HG02938 (cell line): ENCODE measurements at regions not wholly inside any gene's neighbourhood (a gene's known extent, or its start where the extent isn't known, plus 50 kb on each side); places are given as distances from the start of the nearest gene placed in this dataset.

Experiments used
- ATAC-seq: cut with Tn5 transposase; IDR thresholded peaks from one replicate; pipeline ENCODE4 v1.9.1; 2021; ENCODE audit warnings: mild to moderate bottlenecking, moderate library complexity; ENCODE audit not compliant: unreplicated experiment

- no peak for ATAC-seq
These were observed 258.7 kb downstream of the FLRT2 start for GRCh38 chr14:85788470-85789233.

DNA sequence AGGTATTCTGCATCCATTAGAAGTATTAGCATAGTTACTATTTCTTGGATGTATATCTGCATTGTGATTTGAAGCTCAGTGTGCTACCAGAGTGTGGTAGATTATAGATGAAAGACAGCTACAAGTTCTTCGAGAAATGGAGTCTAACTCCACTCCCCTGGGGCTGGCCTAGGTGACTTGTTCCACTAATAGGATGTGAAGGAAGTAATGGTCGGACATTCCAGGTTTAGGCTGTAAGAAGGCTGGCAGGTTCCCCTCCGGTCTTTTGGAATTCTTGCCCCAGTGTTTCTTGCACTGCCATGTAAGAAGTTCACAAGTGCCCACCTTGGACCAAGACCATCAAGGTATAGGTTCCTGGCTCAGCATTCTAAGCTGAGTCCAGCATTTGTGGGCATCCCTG is 236.4 kb downstream of the FLRT2 start:
- ATAC-seq = no peak

GRCh38 chr14:85764822-85765221 is 234.9 kb downstream of the FLRT2 start:
- no peak for ATAC-seq

DNA sequence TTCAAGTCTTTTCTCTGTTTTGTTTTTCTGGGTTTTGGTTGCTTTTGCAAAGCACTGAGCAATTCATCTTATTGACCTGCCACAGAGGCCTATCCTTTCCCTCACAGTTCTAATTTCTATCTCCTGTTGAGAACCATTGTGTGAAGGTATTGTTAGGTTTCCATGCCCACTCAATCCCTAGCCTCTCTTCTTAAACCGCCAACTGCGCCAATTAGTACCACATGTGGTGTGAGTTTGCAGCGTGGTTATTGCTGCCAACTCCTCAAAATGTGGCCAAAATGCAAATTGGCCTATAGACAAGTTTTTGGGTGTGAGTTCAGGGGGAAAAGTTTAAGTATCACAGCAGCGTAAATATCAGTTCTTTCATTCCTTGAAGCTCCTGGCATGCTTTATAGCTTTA is 232.6 kb downstream of the FLRT2 start:
- no peak for ATAC-seq

DNA sequence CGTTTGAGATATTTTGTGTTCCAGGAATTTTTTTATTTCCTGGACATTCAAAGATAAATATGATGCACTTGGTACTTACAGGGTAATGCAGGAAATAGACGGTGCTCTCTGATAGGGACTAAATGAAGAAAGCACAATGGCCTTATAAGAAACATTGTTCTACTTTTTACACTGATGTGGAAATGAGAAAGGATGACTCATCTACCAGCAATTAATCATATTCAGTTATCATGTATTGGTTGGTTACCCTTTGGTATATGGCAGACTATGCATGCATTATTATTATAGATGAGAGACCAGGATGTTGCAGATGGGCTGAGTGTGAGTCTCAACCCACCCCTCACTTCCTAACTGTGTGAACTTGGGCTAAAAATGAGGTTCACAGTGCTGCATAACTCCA is 222.2 kb downstream of the FLRT2 start:
- ATAC-seq = no peak

DNA sequence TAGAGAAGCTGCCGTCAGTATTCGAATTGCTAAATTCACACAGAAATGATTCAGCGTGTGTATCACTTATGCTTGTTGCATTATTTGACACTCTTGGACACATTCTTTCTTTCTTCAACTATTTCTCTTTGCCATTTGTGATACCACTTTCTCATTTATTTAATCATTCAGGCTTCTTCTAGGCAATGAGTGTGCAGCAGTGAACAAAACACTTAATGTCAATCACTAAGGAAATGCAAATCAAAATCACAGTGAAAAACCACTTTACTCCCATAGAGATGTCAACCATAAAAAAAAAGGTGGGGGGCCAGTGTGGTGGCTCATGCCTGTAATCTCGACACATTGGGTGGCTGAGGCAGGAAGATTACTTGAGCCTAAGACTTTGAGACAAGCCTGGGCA is 214.6 kb downstream of the FLRT2 start:
- ATAC-seq = no peak

DNA sequence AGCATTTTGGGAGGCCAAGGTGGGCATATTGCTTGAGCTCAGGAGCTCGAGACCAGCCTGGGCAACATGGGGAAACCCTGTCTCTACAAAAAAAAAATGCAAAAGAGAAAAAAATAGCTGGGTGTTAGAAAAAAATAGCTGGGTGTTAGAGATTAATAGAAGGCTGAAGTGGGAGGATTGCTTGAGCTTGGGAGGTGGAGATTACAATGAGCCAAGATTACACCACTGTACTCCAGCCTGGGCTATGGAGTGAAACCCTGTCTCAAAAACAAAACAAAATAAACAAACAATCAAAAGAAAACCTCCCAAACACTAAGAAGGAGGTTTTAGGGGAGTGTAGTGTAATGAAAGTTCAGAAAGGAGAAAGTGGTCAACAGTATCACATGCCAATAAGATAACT is 202.1 kb downstream of the FLRT2 start:
- ATAC-seq = no peak

DNA sequence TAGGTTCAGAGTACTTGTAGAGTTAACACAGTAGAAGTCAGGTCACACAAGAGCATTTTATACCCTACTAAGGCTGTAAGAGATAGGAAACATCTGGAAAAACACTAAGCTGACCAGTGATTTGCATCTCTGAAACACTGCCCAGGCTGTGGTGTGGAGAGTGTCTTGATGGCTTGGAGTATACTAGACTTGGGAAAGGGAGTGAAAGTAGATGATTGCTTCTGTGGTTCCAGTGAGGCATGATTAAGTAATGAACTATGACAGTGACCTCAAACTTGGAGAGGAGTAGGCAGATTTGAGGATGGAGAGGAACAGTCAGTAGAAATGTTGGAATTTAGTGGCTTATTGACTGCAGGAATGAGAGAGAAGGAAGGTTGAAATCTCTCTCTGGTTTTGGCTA is 201.2 kb downstream of the FLRT2 start:
- ATAC-seq = no peak

GRCh38 chr14:85728476-85729065 is 198.6 kb downstream of the FLRT2 start:
- no peak for ATAC-seq

DNA sequence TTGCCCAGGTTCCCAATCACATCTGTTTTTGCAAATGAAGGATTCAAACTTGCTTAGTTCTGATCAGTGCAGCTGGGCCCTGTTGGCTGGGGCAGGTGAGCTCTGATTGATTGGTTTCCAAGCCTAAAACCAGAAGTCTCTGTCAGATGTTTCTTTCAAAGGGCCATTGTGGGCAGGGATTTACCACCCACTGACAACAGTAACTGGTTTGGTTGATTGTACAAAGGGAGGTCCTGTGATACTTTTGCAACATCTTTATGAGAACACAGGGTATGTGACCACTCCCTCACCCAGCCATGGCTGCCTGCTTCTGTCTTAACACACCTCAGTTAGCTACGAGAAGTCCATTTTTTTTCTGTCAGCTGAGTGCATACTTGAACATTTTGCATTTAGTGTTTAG is 184.1 kb downstream of the FLRT2 start:
- ATAC-seq = no peak

GRCh38 chr14:85711620-85712019 is 181.7 kb downstream of the FLRT2 start:
- ATAC-seq = no peak
